ENCODE measurements at regions not wholly inside any gene's neighbourhood (a gene's known extent, or its start where the extent isn't known, plus 50 kb on each side); places are given as distances from the start of the nearest gene placed in this dataset.

- no peak for TF ChIP-seq CTCF (IDR thresholded peaks at IDR 0.05; ENCODE audit: insufficient read depth, low read depth, low read length, missing control alignments)
- no peak overlapping the region for H3K4me3 ChIP-seq (ENCODE audit: low read length)
- no peak for DNase-seq (ENCODE audit: low read depth)
Observed at GRCh38 chrX:20517565-20517964, 250.9 kb upstream of the RPS6KA3 start.

- peak; percentile 86 for DNase-seq (ENCODE audit: low read depth)
- no peak overlapping the region for H3K4me3 ChIP-seq (ENCODE audit: low read length)
- no peak for TF ChIP-seq CTCF (IDR thresholded peaks at IDR 0.05; ENCODE audit: insufficient read depth, low read depth, low read length, missing control alignments)
Observed at GRCh38 chrX:20515841-20516461, 249.2 kb upstream of the RPS6KA3 start.

GRCh38 chrX:20514358-20514757 is 247.6 kb upstream of the RPS6KA3 start:
- no peak overlapping the region for H3K4me3 ChIP-seq (ENCODE audit: low read length)
- peak; percentile 69 for DNase-seq (ENCODE audit: low read depth)
- no peak for TF ChIP-seq CTCF (IDR thresholded peaks at IDR 0.05; ENCODE audit: insufficient read depth, low read depth, low read length, missing control alignments)

GRCh38 chrX:20513185-20513584 is 246.5 kb upstream of the RPS6KA3 start:
- no peak overlapping the region for H3K4me3 ChIP-seq (ENCODE audit: low read length)
- DNase-seq (ENCODE audit: low read depth), result no peak
- TF ChIP-seq CTCF (IDR thresholded peaks at IDR 0.05; ENCODE audit: insufficient read depth, low read depth, low read length, missing control alignments), result no peak

GRCh38 chrX:20511792-20512191 is 245.1 kb upstream of the RPS6KA3 start:
- TF ChIP-seq CTCF (IDR thresholded peaks at IDR 0.05; ENCODE audit: insufficient read depth, low read depth, low read length, missing control alignments), result no peak
- DNase-seq (ENCODE audit: low read depth), result no peak
- no peak overlapping the region for H3K4me3 ChIP-seq (ENCODE audit: low read length)

- H3K4me3 ChIP-seq (ENCODE audit: low read length), result no peak overlapping the region
- peak; percentile 18 for DNase-seq (ENCODE audit: low read depth)
- no peak for TF ChIP-seq CTCF (IDR thresholded peaks at IDR 0.05; ENCODE audit: insufficient read depth, low read depth, low read length, missing control alignments)
Observed at GRCh38 chrX:20507901-20508620, 241.4 kb upstream of the RPS6KA3 start.

GRCh38 chrX:20506739-20507138 is 240.0 kb upstream of the RPS6KA3 start:
- no peak overlapping the region for H3K4me3 ChIP-seq (ENCODE audit: low read length)
- peak; percentile 19 for DNase-seq (ENCODE audit: low read depth)
- no peak for TF ChIP-seq CTCF (IDR thresholded peaks at IDR 0.05; ENCODE audit: insufficient read depth, low read depth, low read length, missing control alignments)
